HG02970 (cell line): ENCODE measurements at regions not wholly inside any gene's neighbourhood (a gene's known extent, or its start where the extent isn't known, plus 50 kb on each side); places are given as distances from the start of the nearest gene placed in this dataset.
A peak's percentile ranks its signal among the peaks of the same experiment; 100 is the strongest.

Experiments
- ATAC-seq: cut with Tn5 transposase; IDR thresholded peaks from one replicate; pipeline ENCODE4 v1.9.1; 2021; ENCODE audit warnings: mild to moderate bottlenecking, moderate library complexity, moderate number of reproducible peaks; ENCODE audit not compliant: unreplicated experiment, low FRiP score

- no peak for ATAC-seq
Observed at GRCh38 chr4:89439533-89439932, 131.9 kb upstream of the GPRIN3 start.

DNA sequence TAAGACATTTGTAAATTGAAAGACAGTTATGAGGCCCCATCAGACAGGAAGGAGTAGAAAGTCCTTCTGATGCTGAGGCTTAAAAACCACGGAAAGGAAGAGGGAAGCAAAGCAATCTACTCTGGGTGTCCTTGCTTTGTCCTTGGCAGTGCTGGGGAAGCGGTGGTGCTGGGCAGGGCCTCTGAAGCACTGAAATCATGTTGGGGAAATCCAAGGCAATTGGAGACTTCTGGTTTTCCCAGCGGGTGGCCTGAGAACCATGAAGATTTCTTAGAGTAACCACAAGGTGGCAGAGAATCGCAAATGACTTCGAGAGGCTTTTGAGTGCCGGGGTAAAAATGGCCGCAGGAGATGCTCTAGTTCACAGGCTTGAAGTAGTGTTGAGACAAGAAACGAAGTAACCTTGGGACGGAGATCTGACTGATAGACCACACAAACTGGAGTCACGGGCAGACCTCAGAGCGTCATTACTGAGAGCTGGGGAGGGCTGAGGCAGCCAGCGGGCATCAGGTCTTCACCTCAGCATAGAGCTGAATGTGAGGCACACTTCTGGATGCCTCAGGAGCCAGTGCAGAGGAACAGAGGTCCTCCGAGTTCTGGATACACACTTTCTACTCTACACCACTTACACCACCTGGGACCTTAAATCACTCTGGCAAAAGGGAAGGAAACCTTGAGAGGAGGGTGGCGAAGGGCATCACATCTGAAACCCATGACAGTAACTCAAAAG, 130.7 kb upstream of the GPRIN3 start:
- peak; percentile 46 for ATAC-seq

DNA sequence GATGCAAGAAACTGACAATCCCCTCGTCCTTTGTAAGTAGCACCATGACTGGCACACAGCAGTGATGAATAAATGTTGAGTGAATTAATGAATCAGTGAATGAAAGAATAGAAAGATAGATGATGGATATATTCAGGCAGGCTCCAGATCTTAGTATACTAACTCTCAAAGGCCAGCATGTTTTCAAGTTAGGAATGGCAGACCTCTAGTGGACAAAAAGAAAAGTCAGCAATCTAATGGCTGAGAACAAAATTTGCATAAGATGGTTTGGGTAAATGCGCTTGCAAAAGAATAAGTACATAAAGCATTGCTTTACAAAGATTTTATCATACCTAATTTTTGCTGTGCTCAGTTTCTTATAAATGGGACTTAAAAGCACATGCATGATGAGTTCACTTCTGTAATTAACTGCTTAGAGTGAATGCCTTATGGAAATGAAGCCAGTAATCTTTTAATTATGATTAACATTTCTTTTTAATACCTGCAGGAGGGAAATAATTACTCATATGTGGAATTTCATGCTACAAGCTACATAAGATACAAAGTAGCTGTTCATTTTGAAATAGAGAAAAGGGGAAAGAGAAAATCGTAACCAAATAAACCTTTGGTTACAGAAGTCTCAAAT, 126.9 kb upstream of the GPRIN3 start:
- peak; percentile 57 for ATAC-seq

GRCh38 chr4:89427782-89428181, 120.2 kb upstream of the GPRIN3 start:
- ATAC-seq: no peak

- no peak for ATAC-seq
Observed at GRCh38 chr4:89425023-89425422, 117.4 kb upstream of the GPRIN3 start.

DNA sequence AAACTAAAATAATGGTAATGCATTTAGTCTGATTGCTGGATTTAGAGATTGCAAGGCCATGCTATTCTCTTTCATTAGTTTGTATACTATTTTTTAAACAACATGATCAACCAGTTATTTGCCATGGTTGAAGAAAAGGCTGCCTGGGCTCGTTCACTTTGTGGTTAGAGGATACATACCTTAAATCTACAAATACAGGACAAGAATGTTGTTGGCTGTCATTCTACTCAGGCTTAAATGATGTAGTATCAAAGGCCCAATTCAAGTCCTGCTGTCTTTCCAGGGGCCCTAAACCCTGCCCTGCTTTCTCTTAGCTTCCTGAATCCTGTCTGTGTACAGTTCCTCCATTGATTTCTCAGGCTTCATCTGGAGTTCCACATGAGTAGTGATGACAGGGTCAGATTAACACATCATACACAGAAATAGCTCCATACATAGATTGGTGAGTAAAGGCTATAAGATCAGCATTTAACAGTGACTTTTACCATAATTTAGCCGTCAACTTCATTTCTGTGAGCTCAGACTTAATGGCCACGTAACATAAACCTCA, 114.9 kb upstream of the GPRIN3 start:
- no peak for ATAC-seq

GRCh38 chr4:89420507-89420906, 112.9 kb upstream of the GPRIN3 start:
- no peak for ATAC-seq

- ATAC-seq: no peak
Observed at GRCh38 chr4:89419111-89419695, 111.6 kb upstream of the GPRIN3 start.

DNA sequence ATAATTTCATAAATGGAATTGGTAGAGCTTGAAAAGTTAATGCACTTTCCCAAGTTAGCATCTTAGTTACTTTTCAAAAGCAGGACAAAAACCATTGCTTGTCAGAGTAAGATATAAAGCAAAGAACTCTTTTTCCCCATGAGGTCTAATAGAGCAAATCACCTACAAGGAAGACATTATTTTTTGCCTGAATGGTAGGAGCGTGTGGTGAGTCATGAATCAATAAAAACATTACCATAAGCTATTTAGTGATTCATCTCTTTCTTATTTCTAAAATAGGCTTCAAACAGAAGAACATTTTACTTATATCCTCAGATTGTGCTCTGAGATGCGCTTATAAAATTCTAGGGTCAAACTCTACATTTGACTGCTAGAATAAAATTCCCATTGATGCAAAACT, 109.4 kb upstream of the GPRIN3 start:
- ATAC-seq: no peak

DNA sequence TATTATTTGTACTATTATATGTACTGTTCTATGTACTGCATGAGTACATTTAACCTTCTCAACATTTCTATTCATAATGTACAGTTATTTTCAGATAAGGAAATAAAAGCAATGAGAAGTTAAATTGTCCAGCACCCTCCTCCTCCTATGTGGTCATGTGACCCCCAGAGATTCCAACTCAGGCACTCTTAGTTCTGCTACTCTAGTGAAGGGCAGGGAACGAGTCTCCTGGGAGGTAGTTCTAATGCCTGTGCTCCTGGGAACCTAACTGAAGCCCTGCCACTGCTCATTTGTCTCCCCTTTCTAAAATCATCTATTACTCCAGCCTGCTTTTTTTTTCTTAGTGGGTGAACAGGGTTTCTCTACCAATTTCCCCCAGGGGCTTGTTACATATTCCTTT, 105.9 kb upstream of the GPRIN3 start:
- ATAC-seq: no peak

DNA sequence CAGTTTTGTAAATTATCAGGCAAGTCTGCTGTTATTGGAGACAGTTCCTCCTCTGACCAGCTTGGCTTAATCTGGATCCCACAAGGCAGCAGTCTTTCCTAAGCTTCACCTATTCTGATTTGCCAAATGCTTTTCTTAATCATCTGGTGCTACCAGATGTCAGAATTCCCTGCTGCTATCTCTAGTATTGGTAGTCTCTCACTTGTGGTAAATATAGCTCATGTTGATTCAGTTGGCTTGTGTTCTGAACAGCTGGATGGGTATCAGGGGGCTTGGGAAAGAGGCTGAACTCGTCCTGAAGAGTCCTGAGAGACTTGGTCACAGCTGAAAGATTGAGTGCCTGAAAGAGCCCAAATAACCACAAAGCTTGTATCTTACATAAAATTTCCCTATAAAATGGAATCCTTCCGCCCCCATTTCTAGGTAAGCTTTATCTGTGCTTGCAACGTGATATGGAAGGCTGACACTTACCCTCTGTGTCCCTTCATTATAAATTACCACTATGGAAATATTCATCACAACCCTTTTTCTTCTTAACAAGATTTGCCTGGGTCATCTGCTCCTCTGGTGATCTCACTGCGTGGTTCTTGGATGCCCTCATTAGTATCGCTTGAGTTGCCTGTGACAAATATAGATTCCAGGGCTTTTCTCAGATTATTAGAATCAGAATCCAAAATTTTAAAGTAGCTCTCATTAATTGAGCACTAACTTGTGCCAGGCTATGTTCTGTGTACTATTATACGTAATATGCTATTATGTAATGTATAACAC, 104.1 kb upstream of the GPRIN3 start:
- no peak for ATAC-seq

DNA sequence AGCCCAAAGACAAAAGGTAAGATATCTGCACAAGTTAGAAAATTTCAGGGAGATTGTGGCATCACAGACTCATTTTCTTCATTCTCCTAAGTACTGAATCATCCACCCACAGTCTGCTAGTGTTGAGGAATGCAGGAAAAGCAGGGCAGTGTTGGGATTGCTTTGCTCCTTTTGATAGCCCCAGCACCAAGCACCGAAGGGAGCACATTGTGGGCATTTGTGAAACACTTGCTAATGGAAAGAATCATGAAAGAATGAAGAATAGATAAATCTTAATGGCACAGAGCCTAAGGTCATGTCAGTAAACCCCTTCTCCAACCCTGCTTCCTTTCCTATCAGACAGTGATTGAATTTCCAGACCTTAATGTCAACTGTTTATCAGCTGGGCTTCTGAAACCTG, 103.1 kb upstream of the GPRIN3 start:
- no peak for ATAC-seq

GRCh38 chr4:89404530-89404929, 96.9 kb upstream of the GPRIN3 start:
- ATAC-seq: no peak

DNA sequence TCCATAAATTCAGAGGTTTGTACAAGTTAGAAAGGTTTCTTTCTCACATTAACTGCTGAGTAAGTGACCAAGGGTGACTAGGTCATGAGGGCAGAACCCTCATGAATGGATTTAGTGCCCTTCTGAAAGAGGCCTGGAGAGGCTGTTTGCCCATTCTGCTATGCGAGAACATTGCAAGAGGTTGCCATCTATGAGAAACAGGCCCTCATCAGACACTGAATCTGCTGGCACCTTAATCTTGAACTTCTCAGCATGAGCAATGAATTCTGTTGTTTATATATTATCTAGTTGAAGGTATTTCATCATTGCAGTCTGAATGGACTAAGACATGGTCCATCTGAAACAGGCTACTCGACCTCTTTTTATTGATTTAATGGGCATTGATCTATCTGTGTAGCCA, 96.2 kb upstream of the GPRIN3 start:
- no peak for ATAC-seq

DNA sequence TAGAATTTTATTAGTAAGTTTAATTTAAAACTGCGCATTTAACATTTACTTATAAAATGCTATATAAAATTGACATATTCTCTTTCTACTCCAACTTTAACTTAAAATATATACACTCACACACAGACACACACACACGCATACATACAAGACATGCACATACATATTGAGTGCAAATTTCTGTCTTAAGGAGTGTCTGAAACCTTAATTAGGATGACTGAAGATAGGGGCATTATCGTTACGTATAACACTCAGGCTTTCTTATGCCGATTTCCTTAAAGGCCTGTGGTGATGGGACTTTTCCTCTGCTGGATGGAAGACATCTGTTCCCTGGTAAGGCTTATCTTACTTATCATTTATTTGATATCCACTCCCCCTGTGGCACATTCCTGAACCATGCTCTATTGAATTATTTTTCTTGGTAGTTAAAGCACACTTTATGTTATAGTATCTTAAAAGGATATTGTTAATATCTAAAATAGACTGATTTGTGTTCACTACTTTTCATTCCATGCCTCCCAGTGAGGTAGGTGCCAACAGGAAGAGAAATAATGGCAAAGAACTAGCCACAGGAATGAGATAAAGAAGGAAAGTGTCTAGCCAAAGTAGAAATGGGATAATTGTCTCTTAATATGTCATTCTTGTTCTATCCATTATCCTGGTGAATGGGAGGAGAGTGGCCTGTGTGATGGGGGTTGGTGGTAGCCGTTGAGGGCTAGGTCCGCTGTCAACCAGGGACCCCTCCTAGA, 92.9 kb upstream of the GPRIN3 start:
- no peak for ATAC-seq

- no peak for ATAC-seq
Observed at GRCh38 chr4:89398644-89399043, 91.0 kb upstream of the GPRIN3 start.

DNA sequence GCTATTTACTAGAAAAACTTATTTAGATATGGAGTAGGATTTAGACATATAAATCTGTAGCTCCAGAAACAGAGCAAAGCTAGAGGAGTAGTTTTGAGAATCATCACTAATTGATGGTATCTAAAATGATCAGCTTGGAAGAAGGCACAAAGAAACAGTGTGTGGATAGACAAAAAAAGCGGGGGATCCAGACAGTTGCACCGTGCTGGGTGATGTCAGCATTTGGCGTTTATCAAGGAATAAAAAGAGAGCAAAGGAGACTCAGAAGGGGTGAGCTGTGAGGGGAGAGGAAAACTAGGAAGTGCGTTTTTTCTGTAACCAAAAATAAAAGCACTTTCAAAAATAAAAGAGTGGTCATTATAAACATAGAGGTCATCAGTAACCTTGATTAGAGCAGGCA, 90.5 kb upstream of the GPRIN3 start:
- ATAC-seq: no peak

DNA sequence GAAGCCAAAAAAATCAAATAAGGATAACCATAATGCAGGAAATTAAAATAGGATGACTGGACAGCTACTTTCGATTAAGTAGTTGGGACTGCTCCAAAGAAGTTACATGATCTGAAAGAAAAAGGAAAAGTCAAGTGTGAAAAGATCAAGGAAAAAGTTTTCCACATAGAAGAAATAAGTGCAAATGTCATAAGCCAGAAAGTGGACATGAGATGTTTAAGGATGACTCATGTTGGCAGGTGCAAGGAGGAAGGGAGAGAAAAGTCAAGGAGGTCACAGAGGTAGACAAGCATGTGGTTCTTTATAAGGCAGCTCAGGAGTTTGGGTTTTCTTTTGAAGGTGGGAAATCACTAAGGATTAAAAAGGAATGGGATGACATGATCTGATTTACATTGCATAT, 89.8 kb upstream of the GPRIN3 start:
- ATAC-seq: no peak

DNA sequence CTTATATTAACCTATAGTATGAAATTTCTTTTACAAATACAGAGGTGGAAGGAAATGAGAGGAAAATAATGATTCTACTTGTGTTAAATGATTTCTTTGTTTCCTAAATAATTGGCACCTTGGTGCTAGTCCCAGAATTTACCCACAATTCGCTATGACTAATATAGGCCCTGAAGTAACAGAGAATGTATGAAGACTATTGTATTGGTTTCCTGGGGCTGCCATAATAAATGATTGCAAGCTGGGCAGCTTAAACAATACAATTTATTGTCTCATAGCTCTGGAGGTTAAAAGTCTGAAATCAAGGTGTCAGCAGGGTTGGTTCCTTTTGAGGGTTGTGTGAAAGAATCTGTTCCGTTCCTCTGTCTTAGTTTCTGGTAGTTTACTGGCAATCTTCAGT, 74.8 kb upstream of the GPRIN3 start:
- no peak for ATAC-seq

- ATAC-seq: no peak
Observed at GRCh38 chr4:89380980-89381379, 73.4 kb upstream of the GPRIN3 start.
